Stimulated activated naive CD8-positive, alpha-beta T cell treated with anti-CD3 and anti-CD28 coated beads, Interleukin-15, Interleukin-2, amounts not matched to agents 100 U/mL and 50 U/mL, for 24 hours (primary cell): ENCODE measurements at regions not wholly inside any gene's neighbourhood (a gene's known extent, or its start where the extent isn't known, plus 50 kb on each side); places are given as distances from the start of the nearest gene placed in this dataset.
"Not testable (repeated sequence)": the region's sequence is repeated elsewhere in the genome, so short reads cannot be mapped to it uniquely, and the experiment has no call there.

ENCODE experiments used
- ATAC-seq: fragments of 150-1000 bp; cut with Tn5 transposase; one replicate; pipeline ENCODE4 v1.10.0; 2021
- DNase-seq: peaks from one replicate; pipeline ENCODE4 v3.0.0; 2021

DNA sequence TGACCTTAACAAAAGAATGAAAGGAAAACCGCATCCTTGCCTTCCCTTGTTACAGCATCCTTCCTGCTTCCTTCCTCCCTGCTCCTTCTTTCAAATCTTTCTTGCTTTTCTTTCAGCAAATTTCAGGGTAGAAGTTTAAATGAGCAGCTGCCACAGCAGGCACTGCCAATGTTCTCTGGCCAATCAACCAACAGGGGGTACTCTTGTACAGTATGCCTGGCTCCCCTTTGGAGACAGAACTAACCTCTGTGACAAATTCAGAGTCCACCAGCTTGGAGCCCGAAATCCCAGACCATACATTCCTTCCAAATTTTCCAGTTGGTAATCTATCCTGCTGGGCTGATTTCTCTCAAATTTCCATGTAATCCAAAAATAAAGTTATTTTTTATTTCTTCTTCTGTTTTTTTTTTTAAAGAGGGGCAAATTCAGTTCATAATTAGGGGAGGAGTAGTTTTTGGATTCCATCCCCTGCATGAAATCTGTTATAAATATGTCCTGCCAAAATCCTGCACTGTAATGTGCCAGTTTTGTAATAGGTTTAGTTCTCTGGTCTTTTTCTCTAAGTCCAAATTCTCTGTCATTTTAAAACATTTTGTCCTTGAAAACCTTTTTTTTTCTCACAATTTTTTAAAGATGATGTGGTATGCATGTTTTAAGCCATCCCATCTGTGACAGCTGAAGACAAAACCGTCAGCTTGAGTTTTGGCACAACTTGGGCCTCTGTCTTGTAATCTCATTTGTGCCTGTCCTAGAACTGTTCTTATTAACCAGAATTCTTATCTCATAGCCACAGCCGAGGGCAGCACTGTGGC, 610.0 kb upstream of the LMO3 start:
- DNase-seq (no peak), ATAC-seq (no peak)

DNA sequence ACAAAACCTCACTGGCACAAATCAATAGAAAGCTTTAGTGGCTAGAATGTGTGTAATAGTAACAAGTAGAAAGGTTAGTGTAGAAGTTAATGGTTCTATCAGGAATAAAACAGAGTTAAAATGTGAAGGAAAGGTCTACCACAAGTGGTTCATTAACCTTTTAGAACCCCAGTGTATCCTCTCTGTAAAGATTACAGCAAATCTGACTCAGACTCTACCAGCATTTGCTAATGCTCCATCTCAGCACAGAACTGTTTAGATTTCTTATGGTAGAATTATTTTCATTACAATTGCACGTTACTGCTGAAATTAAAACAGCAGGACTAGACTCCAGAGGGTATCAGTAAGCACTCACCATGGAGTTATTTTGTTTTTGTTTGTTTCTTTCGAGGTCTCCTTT, 609.0 kb upstream of the LMO3 start:
- DNase-seq (no peak), ATAC-seq (no peak)

- ATAC-seq, result no peak
- DNase-seq, result no peak
Observed at GRCh38 chr12:17206553-17206952, 600.6 kb upstream of the LMO3 start.

- no peak for DNase-seq
- no peak for ATAC-seq
Observed at GRCh38 chr12:17204289-17205054, 598.5 kb upstream of the LMO3 start.

DNA sequence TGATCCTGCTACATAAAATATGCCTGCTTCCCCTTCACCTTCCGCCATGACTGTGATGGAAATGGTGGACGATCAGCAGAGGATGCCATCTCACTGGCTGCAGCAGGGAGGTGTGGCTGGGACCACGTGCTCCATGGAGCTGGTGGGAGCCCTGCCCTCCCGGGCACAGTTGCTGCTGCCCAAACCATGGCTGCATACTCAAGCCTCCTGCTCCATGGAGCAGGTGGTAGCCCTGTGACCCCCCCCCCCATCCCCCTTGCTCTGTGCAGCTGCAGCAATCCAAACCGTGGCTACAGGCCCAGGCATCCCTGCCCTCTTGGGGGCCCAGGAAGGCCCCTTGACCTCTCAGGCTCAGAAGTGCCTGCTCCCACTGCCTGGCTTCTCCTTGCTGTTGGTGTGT, 597.5 kb upstream of the LMO3 start:
- ATAC-seq, result no peak

GRCh38 chr12:17197971-17198370, 592.0 kb upstream of the LMO3 start:
- ATAC-seq (no peak), DNase-seq (no peak)

More for the DNA sequence above, 597.5 kb upstream of the LMO3 start:
- DNase-seq, result no peak

- no peak for ATAC-seq
- DNase-seq, result no peak
Observed at GRCh38 chr12:17192721-17193120, 586.8 kb upstream of the LMO3 start.

DNA sequence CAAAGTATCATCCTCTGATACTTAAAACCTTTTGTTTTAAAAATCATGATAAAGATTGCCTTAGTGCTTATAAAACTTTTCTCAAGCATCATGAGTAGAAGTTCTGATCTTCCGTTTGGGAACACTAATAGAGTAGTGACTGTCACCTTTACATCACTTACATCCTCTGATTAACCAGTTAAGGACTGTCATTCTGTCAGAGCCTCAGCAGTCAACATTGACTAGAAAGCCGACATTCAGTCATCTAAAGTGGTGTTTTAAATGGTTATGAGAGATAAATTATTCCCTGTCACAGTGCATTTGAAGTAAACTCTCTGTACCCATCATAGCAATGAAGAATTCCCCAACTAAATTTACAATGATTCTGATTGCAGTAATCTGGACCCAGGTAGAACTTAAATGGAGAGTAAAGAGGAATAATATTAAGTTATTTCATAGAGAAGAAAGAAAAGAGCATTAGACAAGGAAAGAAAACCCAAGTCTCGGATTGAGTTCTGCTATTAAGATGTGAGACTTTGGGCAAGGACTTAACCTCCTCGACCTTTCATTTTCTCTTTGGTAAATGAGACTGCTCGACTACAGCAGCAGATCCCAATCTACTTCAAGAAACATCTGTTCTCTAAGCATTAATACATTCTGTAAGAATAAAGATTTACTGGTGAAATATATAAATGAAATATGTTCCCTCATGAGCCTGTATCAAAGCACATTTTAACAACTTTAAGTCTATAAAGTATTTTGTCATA, 563.9 kb upstream of the LMO3 start:
- DNase-seq (no peak), ATAC-seq (no peak)

DNA sequence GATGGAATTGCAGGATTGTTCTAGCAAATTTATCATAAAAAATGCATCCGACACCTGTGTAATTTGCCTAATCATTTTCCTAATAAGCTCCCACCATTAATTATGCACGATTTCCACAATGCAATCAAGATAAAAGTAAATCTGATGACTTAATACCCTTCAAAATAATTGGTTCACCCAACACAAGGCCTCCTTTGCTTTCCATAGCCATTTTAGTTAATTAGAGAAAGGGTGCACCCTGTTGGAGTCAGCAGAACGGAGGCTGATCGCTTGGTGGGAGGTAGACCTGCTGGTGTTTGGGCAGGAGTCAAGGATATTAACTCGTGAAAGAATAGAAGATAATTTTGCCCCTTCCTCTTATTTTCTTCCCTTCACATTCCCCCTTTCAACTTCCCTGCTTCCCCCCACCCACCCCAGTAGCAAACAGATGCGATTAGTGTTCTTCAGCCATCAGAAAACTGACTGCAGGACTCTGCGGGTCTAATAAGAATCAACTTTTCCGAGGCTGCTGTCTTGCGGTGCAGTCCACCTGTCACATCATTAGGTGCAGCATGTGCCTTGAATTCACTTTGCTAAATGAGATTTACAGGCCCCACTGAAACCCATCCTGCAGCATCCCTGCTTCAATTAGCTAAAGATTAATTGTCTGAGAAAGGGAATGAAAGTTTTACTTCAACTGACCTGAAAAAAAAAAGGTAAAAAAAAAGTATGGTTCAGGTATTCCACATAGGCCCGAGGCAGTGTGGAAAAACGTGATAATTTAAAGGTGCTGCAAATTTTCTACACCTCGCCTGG, 553.7 kb upstream of the LMO3 start:
- DNase-seq, result no peak
- ATAC-seq, result no peak

GRCh38 chr12:17158201-17158600, 552.2 kb upstream of the LMO3 start:
- ATAC-seq (no peak), DNase-seq (no peak)

- no peak for DNase-seq
- no peak for ATAC-seq
Observed at GRCh38 chr12:17151917-17152316, 546.0 kb upstream of the LMO3 start.

- DNase-seq (no peak), ATAC-seq (no peak)
Observed at GRCh38 chr12:17148706-17149105, 542.7 kb upstream of the LMO3 start.

DNA sequence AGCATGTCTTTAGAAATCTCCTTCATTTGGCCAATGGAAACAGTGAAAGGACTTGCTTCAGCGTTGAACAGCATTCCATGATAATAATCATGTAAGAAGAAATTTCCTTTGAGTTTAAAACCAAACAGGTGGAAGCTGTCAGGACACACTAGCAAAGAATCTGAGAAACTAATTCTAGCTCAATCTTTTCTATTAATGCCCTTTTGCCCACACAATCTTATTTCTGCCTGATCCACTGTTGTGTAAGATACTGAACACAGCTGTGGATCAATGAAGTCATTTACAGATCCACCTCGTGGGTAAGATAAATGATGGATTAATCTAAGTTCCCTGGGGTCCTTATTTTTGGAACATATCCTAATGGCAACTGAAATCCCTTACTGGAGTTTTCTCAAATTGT, 536.9 kb upstream of the LMO3 start:
- ATAC-seq (no peak), DNase-seq (no peak)

- ATAC-seq (no peak), DNase-seq (no peak)
Observed at GRCh38 chr12:17139931-17140330, 534.0 kb upstream of the LMO3 start.

DNA sequence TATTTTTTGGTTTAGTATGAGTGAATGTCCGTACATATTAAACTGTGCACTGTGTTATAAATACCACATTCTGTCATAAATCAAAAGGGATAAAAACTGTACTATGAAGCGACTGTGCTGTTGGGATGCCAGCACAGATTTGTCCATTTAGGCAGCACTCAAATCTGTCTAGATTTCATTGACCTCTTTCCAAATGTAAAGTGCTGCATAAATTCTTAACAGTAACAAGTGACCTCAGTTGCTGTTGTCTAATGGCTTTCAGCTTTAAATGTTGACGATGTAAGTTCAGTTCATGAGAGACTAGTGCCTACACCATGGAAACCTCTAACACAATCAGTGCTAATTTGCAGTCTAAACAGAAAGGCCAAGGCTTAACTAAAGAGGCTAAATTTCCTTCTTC, 531.4 kb upstream of the LMO3 start:
- no peak for ATAC-seq
- DNase-seq, result no peak

DNA sequence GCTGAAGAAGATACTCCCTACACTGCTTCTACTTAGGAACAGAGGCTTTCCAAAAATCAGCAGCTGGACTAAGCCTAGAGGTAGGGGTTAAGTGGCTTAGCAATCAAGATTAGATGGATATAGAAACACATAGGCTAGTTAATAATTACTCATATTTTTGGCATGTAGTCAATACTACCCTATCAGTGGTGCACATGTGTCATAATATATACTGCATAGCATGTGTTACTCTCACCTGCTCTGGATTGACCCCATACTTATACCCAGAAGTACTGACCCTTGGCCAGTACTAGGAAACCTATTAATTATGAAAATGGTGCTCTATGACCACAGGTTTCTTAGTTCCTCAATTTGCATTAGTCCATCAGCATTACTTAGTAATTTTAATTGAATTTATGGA, 528.4 kb upstream of the LMO3 start:
- no peak for ATAC-seq
- DNase-seq, result no peak

- ATAC-seq, result no peak
Observed at GRCh38 chr12:17132336-17132735, 526.4 kb upstream of the LMO3 start.

DNA sequence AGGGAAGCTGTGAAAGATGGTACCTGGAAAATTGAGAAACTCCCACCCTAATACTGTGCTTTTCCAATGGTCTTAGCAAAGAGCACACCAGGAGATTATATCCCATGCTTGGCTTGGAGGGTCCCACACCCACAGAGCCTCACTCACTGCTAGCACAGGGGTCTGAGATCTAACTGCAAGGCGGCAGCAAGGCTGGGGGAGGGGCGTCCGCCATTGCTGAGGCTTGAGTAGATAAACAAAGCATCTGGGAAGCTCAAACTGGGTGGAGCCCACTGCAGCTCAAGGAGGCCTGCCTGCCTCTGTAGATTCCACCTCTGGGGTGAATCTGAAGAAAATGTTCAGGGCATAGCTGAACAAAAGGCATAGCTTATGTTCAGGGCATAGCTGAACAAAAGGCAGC, 510.6 kb upstream of the LMO3 start:
- not testable (repeated sequence) for DNase-seq, ATAC-seq

More at GRCh38 chr12:17132336-17132735, 526.4 kb upstream of the LMO3 start:
- no peak for DNase-seq

DNA sequence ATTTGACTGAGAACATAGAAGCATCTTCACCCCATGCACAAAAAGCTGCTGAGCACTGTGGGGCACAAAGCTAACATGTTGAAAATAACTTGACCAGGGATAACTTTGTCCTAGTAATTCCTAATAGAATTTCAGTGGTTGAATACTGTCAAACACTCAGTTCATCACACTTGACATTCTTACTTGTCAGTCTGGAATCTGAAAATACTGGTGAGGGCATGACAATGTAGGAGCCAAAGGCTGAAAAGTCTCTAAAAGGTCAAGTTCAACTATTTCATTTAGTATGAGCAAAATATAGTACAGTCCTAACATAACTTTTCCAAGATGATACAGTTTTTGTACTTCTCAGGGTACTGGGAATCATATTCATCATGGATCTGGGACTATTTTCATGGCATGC, 504.4 kb upstream of the LMO3 start:
- no peak for ATAC-seq
- DNase-seq, result no peak

DNA sequence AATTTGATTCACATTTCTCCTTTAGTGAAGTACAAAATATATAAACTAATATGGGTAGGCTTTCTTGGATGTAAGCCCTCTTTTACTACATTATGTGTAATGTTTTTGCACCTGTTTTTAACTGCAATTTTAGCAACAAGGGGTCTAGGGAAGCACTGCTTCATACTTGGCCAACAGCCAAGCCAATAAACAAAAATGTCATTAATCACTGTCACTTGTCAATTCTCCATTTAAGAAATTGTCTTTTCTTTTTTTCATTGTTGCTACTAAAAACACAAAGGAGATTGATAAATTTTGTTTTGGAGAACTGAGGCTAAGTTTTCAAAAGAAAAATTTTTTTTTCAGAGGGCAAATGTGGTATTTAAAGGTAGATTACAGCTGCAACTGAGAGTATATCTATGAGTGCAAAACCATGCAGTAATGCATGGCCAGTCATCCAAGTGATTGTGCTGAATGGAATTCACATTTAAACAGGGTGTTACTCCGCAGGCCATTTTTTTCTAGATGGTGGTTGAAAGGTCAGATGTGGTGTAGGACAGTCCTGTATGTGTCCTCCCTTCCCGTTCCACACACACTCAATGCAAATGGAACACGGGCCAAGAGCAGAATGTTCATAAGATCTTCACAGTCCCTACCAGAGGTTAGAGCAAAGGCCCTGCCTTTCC, 503.0 kb upstream of the LMO3 start:
- DNase-seq, result no peak

GRCh38 chr12:17104801-17105200, 498.8 kb upstream of the LMO3 start:
- no peak for DNase-seq
- ATAC-seq, result no peak

More for the DNA sequence above, 503.0 kb upstream of the LMO3 start:
- no peak for ATAC-seq

GRCh38 chr12:17097674-17098073, 491.7 kb upstream of the LMO3 start:
- ATAC-seq (no peak), DNase-seq (no peak)
